ENCODE measurements at regions not wholly inside any gene's neighbourhood (a gene's known extent, or its start where the extent isn't known, plus 50 kb on each side); places are given as distances from the start of the nearest gene placed in this dataset.

DNA sequence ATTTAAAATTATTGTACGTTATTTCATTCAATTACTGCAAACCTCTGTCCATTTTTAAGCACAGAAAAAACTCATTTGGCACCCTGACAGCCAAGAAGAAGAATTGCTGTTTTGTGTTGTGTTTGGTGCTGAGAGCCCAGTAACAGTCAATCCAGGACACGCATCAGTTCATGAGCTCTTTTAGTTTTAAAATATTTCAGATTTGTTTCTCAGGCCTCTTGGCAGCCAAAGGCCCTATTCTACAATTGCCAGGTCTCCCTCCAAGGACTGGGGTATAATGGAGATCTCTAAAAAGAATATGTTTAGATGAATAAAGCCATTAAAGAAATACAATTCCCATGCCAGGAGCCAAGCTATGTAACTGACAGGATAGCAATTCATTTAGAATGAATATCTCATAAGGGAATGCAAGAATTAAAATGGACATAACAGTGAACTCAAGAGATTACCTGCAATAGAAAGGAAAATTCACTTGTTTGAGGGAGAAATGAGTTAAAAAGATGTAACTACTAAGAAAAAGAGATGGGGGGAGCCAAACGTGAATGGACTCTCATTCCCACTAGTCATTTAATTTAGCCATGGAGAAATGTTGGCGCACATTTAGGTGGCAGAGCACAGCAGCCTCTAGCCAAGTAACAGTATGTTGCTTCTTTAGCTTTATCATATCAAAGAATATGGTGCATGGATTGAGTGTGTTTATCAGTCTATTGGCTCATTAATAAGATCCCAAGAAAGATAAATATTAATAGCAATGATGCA is 140.6 kb upstream of the PELI2 start:
- TF ChIP-seq, protein P1, sequence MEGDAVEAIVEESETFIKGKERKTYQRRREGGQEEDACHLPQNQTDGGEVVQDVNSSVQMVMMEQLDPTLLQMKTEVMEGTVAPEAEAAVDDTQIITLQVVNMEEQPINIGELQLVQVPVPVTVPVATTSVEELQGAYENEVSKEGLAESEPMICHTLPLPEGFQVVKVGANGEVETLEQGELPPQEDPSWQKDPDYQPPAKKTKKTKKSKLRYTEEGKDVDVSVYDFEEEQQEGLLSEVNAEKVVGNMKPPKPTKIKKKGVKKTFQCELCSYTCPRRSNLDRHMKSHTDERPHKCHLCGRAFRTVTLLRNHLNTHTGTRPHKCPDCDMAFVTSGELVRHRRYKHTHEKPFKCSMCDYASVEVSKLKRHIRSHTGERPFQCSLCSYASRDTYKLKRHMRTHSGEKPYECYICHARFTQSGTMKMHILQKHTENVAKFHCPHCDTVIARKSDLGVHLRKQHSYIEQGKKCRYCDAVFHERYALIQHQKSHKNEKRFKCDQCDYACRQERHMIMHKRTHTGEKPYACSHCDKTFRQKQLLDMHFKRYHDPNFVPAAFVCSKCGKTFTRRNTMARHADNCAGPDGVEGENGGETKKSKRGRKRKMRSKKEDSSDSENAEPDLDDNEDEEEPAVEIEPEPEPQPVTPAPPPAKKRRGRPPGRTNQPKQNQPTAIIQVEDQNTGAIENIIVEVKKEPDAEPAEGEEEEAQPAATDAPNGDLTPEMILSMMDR (IDR thresholded peaks at IDR 0.05; ENCODE audit: insufficient read depth, low read length, poor library complexity, severe bottlenecking), result no peak
- no peak for TF ChIP-seq EZH2phosphoT487 (conservative IDR thresholded peaks at IDR 0.05; ENCODE audit: low read length)
